GM12875 (cell line): ENCODE measurements at regions not wholly inside any gene's neighbourhood (a gene's known extent, or its start where the extent isn't known, plus 50 kb on each side); places are given as distances from the start of the nearest gene placed in this dataset.

Source experiments
- H3K4me3 ChIP-seq: one replicate; pipeline ENCODE4 v1.5.1; 2011; ENCODE audit warnings: low read depth, low read length, control low read depth
- TF ChIP-seq, protein P1 (sequence below): IDR thresholded peaks from 2 replicates; pipeline ENCODE4 v1.5.1; 2011; ENCODE audit warnings: low read depth, mild to moderate bottlenecking, control low read depth, inconsistent platforms, low read length, moderate library complexity, borderline replicate concordance; ENCODE audit not compliant: insufficient read depth

DNA sequence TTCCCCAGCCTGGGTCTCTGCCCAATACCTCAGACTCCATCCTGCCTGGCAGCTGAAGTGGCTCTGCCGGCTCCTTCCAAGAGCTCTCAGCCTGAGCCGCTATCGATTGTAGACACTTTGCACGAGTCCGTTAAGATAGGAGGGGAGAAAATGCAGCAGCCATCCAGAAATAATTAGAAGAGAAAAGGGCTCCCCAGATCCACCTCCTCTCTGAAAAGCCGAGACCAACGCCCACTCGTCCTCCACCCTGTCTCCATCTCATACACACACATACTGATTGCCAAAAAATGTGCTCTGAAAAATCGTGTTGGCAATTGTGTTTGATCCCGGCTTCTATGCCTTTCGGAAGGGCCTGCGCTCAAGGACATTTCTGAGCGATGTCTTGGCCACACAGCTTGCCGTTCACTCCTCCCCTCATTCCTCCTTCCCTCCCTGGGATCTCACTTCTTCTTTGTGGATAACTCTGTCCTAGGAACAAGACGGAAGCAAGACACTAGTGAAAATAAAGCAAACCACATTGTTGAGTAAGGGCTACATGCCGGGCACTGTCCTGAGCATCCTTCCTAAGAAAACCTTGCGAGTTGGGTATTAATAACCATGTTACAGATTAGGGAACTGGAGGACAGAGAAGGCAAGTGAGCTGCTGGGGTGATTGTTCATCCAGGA is 372.8 kb upstream of the MYT1L start:
- H3K4me3 ChIP-seq = no peak overlapping the region
- TF ChIP-seq, protein P1, sequence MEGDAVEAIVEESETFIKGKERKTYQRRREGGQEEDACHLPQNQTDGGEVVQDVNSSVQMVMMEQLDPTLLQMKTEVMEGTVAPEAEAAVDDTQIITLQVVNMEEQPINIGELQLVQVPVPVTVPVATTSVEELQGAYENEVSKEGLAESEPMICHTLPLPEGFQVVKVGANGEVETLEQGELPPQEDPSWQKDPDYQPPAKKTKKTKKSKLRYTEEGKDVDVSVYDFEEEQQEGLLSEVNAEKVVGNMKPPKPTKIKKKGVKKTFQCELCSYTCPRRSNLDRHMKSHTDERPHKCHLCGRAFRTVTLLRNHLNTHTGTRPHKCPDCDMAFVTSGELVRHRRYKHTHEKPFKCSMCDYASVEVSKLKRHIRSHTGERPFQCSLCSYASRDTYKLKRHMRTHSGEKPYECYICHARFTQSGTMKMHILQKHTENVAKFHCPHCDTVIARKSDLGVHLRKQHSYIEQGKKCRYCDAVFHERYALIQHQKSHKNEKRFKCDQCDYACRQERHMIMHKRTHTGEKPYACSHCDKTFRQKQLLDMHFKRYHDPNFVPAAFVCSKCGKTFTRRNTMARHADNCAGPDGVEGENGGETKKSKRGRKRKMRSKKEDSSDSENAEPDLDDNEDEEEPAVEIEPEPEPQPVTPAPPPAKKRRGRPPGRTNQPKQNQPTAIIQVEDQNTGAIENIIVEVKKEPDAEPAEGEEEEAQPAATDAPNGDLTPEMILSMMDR = no peak

DNA sequence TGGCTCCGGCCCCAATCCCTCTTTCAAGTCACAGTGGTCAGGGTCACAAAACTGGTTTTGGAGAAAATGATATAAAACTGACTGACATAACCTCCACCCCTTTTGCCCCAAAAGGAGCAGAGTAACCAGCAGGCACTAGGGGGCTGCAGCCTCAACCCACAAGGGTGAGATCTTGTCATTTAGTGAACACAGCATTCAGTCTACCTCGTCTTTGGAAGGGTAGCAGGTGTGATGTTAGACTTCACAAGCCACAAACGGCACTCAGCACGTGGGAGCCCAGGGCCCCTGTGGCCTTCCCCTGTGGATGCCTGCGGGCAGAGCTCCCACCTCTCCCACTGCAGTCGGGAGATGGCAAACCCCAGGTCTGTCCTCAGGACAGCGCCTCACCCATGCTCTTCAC is 372.1 kb upstream of the MYT1L start:
- H3K4me3 ChIP-seq = no peak overlapping the region
- TF ChIP-seq, protein P1 = no peak

DNA sequence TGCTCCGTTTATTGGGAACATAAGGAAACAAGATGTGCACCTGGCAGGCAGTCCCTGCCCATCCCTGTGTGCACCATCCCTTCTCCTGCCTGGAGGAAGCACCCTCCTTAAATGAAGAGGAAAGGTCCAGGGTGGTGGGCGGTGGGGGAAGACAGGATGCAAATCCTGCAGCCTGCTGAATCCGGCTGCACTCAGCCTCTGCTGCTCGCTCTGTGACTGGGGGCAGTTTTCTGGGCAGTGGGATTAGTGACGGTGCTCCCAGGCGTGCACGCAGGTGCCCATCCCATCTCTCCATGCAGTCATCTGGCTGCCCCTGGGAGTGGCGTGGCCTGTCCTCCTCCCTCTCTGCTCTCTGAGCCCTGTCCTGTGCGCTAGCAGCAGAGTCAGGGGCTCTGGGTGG is 371.3 kb upstream of the MYT1L start:
- TF ChIP-seq, protein P1 = no peak
- no peak overlapping the region for H3K4me3 ChIP-seq

DNA sequence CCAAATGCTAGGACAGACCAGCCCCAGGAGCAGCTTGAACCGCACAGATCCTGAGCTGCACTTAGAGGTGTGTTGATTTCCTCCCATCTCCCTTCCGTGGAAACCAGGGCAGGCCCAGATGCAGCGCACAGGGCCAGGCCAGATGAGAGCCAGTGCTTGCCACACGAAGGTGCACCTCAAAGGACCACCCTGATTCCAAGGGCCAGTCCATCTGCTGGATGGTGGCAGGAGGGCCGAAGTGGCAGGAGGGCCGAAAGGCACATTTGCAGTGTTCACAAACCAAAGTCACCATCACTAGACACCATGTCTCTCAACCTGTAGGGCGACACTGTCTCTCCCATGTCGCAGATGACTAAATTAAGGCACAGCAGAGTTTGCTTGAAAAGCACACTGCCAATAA is 370.7 kb upstream of the MYT1L start:
- no peak overlapping the region for H3K4me3 ChIP-seq
- TF ChIP-seq, protein P1 = no peak

DNA sequence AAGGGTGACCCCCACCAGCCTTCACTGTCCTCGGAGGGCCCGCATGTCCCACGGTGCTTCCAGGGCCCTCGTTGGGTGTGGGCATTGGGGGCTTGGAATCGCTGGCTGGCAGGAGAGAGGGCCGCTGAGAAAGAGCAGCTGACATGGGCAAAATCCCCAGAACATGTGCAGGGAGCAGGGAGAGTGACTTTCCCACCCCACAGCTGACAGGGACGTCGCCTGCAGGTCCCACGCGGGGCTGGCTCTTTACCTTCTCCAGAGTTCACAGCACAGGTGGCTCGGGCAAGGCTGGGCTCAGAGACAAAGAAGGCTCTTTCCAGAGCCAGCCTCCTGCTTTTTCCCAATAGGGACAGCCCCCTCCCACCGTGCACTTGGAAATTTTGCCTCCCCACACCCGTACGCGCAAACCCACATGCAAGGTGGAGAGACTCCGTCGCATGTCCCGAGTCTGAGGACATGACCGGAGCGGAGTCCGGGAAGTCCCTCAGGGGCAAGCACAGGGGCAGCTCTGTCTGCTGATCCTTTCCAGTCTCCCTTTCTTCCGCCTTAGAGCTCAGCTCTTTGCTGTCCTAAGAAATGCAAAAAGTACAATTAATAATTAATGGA is 370.2 kb upstream of the MYT1L start:
- TF ChIP-seq, protein P1 = no peak
- H3K4me3 ChIP-seq = no peak overlapping the region

DNA sequence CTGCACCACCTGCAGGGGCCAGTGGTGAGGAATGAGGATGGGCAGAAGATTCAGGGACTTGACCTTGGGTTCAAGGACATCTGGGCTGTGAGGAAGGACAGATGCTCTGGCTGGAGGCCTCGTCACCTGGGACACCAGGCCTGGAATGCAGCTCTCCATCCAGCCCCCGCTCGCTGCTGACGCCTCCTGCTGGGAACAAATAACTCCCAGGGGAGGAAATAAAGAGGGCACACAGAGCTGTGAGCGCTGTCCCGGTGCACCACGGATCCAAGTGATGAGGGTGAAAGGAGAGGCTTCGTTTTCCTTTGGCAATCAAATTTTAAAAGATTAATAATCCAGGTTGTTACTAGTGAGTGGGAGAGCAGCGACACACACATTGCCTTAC is 368.0 kb upstream of the MYT1L start:
- no peak overlapping the region for H3K4me3 ChIP-seq
- TF ChIP-seq, protein P1 = no peak

DNA sequence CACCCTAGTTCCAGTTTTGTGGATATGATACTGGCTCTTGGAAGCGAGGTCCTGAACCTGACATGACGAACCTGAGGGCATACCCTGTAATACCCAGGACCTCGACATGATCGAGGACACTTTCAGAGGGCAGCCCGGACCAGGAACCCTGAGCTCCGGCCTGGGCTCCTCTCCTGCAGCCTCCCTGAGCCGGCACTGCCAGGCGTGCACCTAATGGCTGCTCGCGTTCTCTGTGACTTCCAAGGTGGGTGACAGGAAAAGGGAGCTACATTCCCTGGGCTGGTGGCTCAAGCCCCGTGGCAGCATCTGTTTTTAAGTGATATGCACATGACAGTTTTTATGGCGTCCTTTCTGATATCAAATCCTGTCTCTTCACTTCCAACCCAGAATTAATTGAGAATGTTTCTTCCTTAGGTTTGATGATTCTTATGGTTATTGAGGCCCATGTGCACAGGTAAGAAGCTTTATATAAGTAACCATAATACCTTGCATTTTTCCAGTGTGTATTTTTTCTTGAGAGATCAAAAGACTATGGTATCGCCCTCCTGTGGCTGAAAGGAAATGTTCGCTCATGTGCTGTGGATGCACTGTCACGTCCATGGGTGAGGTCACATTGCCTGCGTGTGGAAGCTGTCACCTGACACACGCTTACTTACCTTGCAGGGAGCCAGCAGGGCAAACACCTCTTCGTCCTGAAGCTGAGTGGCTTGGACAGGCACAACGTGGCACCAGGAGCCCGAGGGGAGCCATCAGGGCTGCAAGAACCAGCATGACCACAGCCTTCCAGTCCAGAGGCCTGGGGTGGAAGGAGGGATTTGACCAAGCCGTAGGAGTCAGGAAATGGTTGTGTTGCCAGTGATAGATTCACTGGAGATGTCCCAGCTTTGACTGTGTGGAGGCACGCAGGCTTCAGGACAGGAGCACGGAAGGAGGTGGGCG is 367.4 kb upstream of the MYT1L start:
- TF ChIP-seq, protein P1 = 0 out of 2 replicates have a peak, but pooled peaks have one; percentile 11
- H3K4me3 ChIP-seq = no peak overlapping the region
